Natural killer cell (primary cell): ENCODE measurements at regions not wholly inside any gene's neighbourhood (a gene's known extent, or its start where the extent isn't known, plus 50 kb on each side); places are given as distances from the start of the nearest gene placed in this dataset.

Experiments used
- ATAC-seq, 3 donors: fragments of 150-1000 bp in 2 of 3; fragments of 200-7000 bp in 1 of 3; cut with Tn5 transposase; 1 replicate in 1 of 3; 2 replicates in 2 of 3; pipeline ENCODE4 v1.10.0; 2021; ENCODE audit warnings: mild to moderate bottlenecking in 2 of 3, moderate library complexity in 2 of 3
- DNase-seq, 2 donors: peaks; one replicate each; pipeline versions ENCODE4 v3.0.0 to v3.0.0-alpha.2; 2013 to 2021; ENCODE audit warnings: mixed read lengths in 1 of 2
- H3K27ac ChIP-seq: one replicate; pipeline ENCODE4 v1.5.1; 2013; ENCODE audit warnings: mild to moderate bottlenecking, low read length
- H3K27me3 ChIP-seq: one replicate; pipeline ENCODE4 v1.6.1; 2013; ENCODE audit warnings: low read length; ENCODE audit not compliant: control insufficient read depth, insufficient read depth
- H3K36me3 ChIP-seq: one replicate; pipeline ENCODE4 v1.6.1; 2013; ENCODE audit warnings: low read length; ENCODE audit not compliant: control insufficient read depth, insufficient read depth
- H3K4me1 ChIP-seq: one replicate; pipeline ENCODE4 v1.6.1; 2013; ENCODE audit warnings: low read length; ENCODE audit not compliant: control insufficient read depth, insufficient read depth
- H3K4me3 ChIP-seq: one replicate; pipeline ENCODE4 v1.5.1; 2013; ENCODE audit warnings: low read length
- H3K9me3 ChIP-seq: one replicate; pipeline ENCODE4 v1.6.1; 2013; ENCODE audit warnings: low read length; ENCODE audit not compliant: control insufficient read depth, insufficient read depth
- H3K27ac Mint-ChIP-seq, 2 donors: one replicate each; pipeline ENCODE4 v1.8.0; 2022; ENCODE audit warnings: mild to moderate bottlenecking in 2 of 2, mixed read lengths in 2 of 2, moderate library complexity in 1 of 2
- H3K27me3 Mint-ChIP-seq, 2 donors: one replicate each; pipeline ENCODE4 v1.8.0; 2022; ENCODE audit warnings: low read depth in 2 of 2, mixed read lengths in 2 of 2
- H3K36me3 Mint-ChIP-seq: one replicate; pipeline ENCODE4 v1.8.0; 2022; ENCODE audit warnings: mixed read lengths
- H3K4me1 Mint-ChIP-seq, 2 donors: one replicate each; pipeline ENCODE4 v1.8.0; 2022; ENCODE audit warnings: mixed read lengths in 2 of 2
- H3K4me3 Mint-ChIP-seq: one replicate; pipeline ENCODE4 v1.8.0; 2022; ENCODE audit warnings: mild to moderate bottlenecking, moderate library complexity, mixed read lengths
- H3K9me3 Mint-ChIP-seq, 2 donors: one replicate each; pipeline ENCODE4 v1.8.0; 2022; ENCODE audit warnings: mixed read lengths in 2 of 2
- WGBS: methylation state at CpG from one replicate; pipeline ENCODE4 v1.1.7; 2013; ENCODE audit warnings: missing lambda C conversion rate; ENCODE audit not compliant: insufficient coverage; 5-methylcytosine and 5-hydroxymethylcytosine counted together
- intact Hi-C: fragments of 100-400 bp; cut with micrococcal nuclease; formaldehyde crosslinking; loops from one replicate; pipeline ENCODE4 v1.14.2; 2022
- TF ChIP-seq, protein P1 (sequence below): fragments of 200-600 bp; IDR thresholded peaks from one replicate; pipeline ENCODE4 v1.8.0; 2022; ENCODE audit warnings: antibody characterized with exemption

DNA sequence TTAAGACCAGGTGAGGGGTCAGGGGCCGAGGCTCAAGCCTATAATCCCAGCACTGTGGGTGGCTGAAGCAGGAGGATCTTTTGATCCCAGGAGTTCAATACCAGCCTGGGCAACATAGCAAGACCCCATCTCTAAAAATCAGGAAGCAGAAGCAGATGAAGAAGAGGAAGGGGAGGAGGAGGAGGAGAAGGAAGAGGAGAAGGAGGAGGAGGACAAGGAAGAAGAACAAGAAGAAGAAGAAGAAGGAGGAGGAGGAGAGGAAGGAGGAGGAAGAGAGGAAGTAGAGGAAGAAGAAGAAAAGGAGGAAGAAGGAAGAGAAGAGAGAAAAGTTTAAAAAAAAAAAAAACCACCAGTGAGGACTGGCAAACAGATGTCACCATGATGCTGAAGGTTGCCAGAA lies 92.0 kb upstream of the TMEM26 start:
- Histone ChIP-seq H3K4me1 (no peaks in the 10 kb centered on the region), H3K27ac (no peak overlapping the region), H3K9me3 (no peaks in the 10 kb centered on the region), H3K4me3 (no peak overlapping the region), H3K36me3 (no peaks in the 10 kb centered on the region), H3K27me3 (no peaks in the 10 kb centered on the region)
- Mint-ChIP-seq H3K27me3 (no peaks in the 10 kb centered on the region), H3K36me3 (no peaks in the 10 kb centered on the region), H3K27ac (no peak overlapping the region), H3K4me3 (no peak overlapping the region), H3K9me3 (no peaks in the 10 kb centered on the region), H3K4me1 (peaks cover 0 to 4% of the 10 kb centered on the region in 2 donors)
- intact Hi-C loops = no loop called here
- 88% methylated on average over 1 of the region's 1 CpG for WGBS
- no peak for ATAC-seq
- DNase-seq = no peak
- TF ChIP-seq, protein P1, sequence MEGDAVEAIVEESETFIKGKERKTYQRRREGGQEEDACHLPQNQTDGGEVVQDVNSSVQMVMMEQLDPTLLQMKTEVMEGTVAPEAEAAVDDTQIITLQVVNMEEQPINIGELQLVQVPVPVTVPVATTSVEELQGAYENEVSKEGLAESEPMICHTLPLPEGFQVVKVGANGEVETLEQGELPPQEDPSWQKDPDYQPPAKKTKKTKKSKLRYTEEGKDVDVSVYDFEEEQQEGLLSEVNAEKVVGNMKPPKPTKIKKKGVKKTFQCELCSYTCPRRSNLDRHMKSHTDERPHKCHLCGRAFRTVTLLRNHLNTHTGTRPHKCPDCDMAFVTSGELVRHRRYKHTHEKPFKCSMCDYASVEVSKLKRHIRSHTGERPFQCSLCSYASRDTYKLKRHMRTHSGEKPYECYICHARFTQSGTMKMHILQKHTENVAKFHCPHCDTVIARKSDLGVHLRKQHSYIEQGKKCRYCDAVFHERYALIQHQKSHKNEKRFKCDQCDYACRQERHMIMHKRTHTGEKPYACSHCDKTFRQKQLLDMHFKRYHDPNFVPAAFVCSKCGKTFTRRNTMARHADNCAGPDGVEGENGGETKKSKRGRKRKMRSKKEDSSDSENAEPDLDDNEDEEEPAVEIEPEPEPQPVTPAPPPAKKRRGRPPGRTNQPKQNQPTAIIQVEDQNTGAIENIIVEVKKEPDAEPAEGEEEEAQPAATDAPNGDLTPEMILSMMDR = no peak

DNA sequence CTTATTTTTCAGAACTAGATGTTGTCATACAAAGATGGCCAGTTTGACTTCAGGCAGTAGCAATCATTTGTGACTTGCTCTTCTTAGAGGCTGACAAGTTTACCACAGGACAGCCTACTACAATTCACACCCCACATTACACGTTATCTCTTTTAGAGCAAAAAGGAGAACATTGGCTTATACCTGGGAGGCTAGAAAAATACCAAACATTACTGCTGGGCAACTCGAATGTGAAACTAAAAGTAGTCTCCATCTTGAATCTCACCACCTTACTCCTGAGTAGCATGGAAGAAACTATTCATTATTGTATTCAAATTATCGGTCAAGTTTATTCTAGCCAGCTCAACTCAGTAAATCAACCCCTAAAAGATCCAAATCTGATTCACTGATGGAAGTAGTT lies 90.7 kb upstream of the TMEM26 start:
- Histone ChIP-seq H3K36me3 (no peaks in the 10 kb centered on the region), H3K9me3 (no peaks in the 10 kb centered on the region), H3K4me3 (no peak overlapping the region), H3K27ac (no peak overlapping the region), H3K27me3 (peaks cover 2% of the 10 kb centered on the region), H3K4me1 (no peaks in the 10 kb centered on the region)
- no peaks in the 10 kb centered on the region for H3K36me3 Mint-ChIP-seq
- DNase-seq = no peak
- H3K9me3 Mint-ChIP-seq = no peaks in the 10 kb centered on the region
- WGBS = 61% methylated on average over 3 of the region's 3 CpGs
- intact Hi-C loops = no loop called here
- TF ChIP-seq, protein P1 = no peak
- H3K4me1 Mint-ChIP-seq = peaks cover 0 to 4% of the 10 kb centered on the region in 2 donors
- H3K27ac Mint-ChIP-seq = no peak overlapping the region
- ATAC-seq = no peak
- H3K27me3 Mint-ChIP-seq = no peaks in the 10 kb centered on the region
- no peak overlapping the region for H3K4me3 Mint-ChIP-seq

DNA sequence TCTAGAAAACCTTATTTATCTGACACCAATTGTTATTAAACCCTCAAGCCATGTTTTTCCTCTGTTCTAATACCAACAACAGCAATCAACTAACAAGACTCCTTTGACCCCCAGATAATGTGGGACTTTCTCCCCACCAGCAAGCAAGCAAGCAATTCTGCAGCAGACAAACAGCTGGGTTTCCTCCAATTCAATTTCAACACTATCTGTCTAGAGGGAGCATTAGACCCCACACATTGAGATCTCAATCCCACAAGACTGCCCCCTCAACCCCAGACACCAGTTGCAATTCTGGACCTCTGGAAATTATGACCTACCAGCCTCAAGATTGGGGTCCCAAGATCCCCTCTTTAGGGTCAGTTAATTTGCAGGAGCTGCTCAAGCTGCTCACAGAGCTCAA lies 89.4 kb upstream of the TMEM26 start:
- TF ChIP-seq, protein P1 = no peak
- H3K27me3 Mint-ChIP-seq = no peaks in the 10 kb centered on the region
- Histone ChIP-seq H3K36me3 (no peaks in the 10 kb centered on the region), H3K27ac (no peak overlapping the region), H3K4me3 (no peak overlapping the region), H3K27me3 (peaks cover 2% of the 10 kb centered on the region), H3K9me3 (no peaks in the 10 kb centered on the region), H3K4me1 (no peaks in the 10 kb centered on the region)
- H3K4me3 Mint-ChIP-seq = no peak overlapping the region
- intact Hi-C loops = no loop called here
- no peak for ATAC-seq
- no peak for DNase-seq
- H3K27ac Mint-ChIP-seq = no peak overlapping the region
- H3K9me3 Mint-ChIP-seq = no peaks in the 10 kb centered on the region
- H3K4me1 Mint-ChIP-seq = peaks cover 0 to 4% of the 10 kb centered on the region in 2 donors
- H3K36me3 Mint-ChIP-seq = no peaks in the 10 kb centered on the region

DNA sequence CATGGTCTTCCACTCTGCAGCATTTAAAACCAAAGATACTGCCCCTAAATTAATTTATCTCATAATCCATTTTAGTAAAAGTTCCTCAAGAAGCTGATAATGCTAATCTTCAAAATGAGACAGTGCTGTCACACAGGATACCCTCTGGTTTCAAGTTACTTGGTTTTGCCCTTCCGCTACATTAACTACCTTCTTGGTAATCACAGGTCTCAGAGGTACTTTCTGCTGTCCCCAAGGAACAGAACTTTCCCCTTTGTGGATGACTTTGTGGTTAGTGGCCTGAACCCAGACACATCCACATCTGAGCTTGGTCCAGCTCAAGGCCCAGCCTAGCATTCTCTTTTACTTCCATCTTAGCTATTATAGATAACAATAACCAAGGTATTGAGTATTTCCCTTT lies 88.8 kb upstream of the TMEM26 start:
- Mint-ChIP-seq H3K27ac (no peak overlapping the region), H3K36me3 (no peaks in the 10 kb centered on the region), H3K4me1 (peaks cover 0 to 4% of the 10 kb centered on the region in 2 donors), H3K9me3 (no peaks in the 10 kb centered on the region), H3K4me3 (no peak overlapping the region), H3K27me3 (no peaks in the 10 kb centered on the region)
- ATAC-seq (no peak), DNase-seq (no peak)
- WGBS = 78% methylated on average over 1 of the region's 1 CpG
- H3K36me3 ChIP-seq = no peaks in the 10 kb centered on the region
- intact Hi-C loops = no loop called here
- H3K4me3 ChIP-seq = no peak overlapping the region
- H3K27ac ChIP-seq = no peak overlapping the region
- TF ChIP-seq, protein P1 = no peak
- H3K9me3 ChIP-seq = no peaks in the 10 kb centered on the region
- no peaks in the 10 kb centered on the region for H3K4me1 ChIP-seq
- H3K27me3 ChIP-seq = peaks cover 2% of the 10 kb centered on the region
